T47D (cell line): ENCODE measurements at regions not wholly inside any gene's neighbourhood (a gene's known extent, or its start where the extent isn't known, plus 50 kb on each side); places are given as distances from the start of the nearest gene placed in this dataset.
"Not testable (repeated sequence)": the region's sequence is repeated elsewhere in the genome, so short reads cannot be mapped to it uniquely, and the experiment has no call there.

ENCODE experiments used
- DNase-seq, 2 experiments: peaks; one replicate each; pipeline versions ENCODE4 v3.0.0 to v3.0.0-alpha.2; 2011 to 2012; ENCODE audit warnings: low read depth in 1 of 2, low spot score in 1 of 2
- JUND ChIP-seq: IDR thresholded peaks from 2 replicates; pipeline ENCODE4 v1.6.1; 2012; ENCODE audit warnings: low read depth
- in situ Hi-C: cut with HindIII; loops from 2 replicates; pipeline ENCODE4 v1.10.0; 2016; ENCODE audit warnings: low sequenced_read_pairs, low pct_unique_long_range_greater_than_20kb

- in situ Hi-C loops: no loop called here
- no peak for DNase-seq
- TF ChIP-seq JUND: no peak
Measured at GRCh38 chr14:105745433-105746123, 219.2 kb downstream of the TMEM121 start.

GRCh38 chr14:105746124-105746514, 219.7 kb downstream of the TMEM121 start:
- no peak for DNase-seq
- in situ Hi-C loops: no loop called here
- TF ChIP-seq JUND: no peak

GRCh38 chr14:105746800-105747502, 220.6 kb downstream of the TMEM121 start:
- in situ Hi-C loops, DNase-seq: not testable (repeated sequence)

- DNase-seq, in situ Hi-C loops: not testable (repeated sequence)
Measured at GRCh38 chr14:105747503-105748203, 221.3 kb downstream of the TMEM121 start.

- in situ Hi-C loops: no loop called here
- no peak for TF ChIP-seq JUND
- no peak for DNase-seq
Measured at GRCh38 chr14:105748204-105748578, 221.8 kb downstream of the TMEM121 start.

GRCh38 chr14:105748710-105749109, 222.3 kb downstream of the TMEM121 start:
- DNase-seq, in situ Hi-C loops: not testable (repeated sequence)

GRCh38 chr14:105749870-105750541, 223.6 kb downstream of the TMEM121 start:
- in situ Hi-C loops: not testable (repeated sequence)

GRCh38 chr14:105751291-105751751, 224.9 kb downstream of the TMEM121 start:
- in situ Hi-C loops: not testable (repeated sequence)

More at GRCh38 chr14:105749870-105750541, 223.6 kb downstream of the TMEM121 start:
- DNase-seq: not testable (repeated sequence)

GRCh38 chr14:105752420-105752819, 226.0 kb downstream of the TMEM121 start:
- in situ Hi-C loops, DNase-seq: not testable (repeated sequence)

More at GRCh38 chr14:105751291-105751751, 224.9 kb downstream of the TMEM121 start:
- DNase-seq: not testable (repeated sequence)

- no peak for DNase-seq
- TF ChIP-seq JUND: no peak
- in situ Hi-C loops: no loop called here
Measured at GRCh38 chr14:105760691-105761344, 234.4 kb downstream of the TMEM121 start.

GRCh38 chr14:105761345-105761740, 235.0 kb downstream of the TMEM121 start:
- in situ Hi-C loops, DNase-seq: not testable (repeated sequence)

GRCh38 chr14:105761842-105762241, 235.5 kb downstream of the TMEM121 start:
- in situ Hi-C loops: no loop called here
- TF ChIP-seq JUND: no peak
- DNase-seq: no peak

- in situ Hi-C loops, DNase-seq: not testable (repeated sequence)
Measured at GRCh38 chr14:105762262-105762661, 235.9 kb downstream of the TMEM121 start.

- DNase-seq, in situ Hi-C loops: not testable (repeated sequence)
Measured at GRCh38 chr14:105764254-105764901, 238.0 kb downstream of the TMEM121 start.

- in situ Hi-C loops, DNase-seq: not testable (repeated sequence)
Measured at GRCh38 chr14:105765072-105765825, 238.9 kb downstream of the TMEM121 start.
